GM21717 (cell line): ENCODE measurements at regions not wholly inside any gene's neighbourhood (a gene's known extent, or its start where the extent isn't known, plus 50 kb on each side); places are given as distances from the start of the nearest gene placed in this dataset.

Source experiments
- ATAC-seq: cut with Tn5 transposase; IDR thresholded peaks from one replicate; pipeline ENCODE4 v1.9.1; 2021; ENCODE audit warnings: mild to moderate bottlenecking, moderate library complexity; ENCODE audit not compliant: unreplicated experiment

DNA sequence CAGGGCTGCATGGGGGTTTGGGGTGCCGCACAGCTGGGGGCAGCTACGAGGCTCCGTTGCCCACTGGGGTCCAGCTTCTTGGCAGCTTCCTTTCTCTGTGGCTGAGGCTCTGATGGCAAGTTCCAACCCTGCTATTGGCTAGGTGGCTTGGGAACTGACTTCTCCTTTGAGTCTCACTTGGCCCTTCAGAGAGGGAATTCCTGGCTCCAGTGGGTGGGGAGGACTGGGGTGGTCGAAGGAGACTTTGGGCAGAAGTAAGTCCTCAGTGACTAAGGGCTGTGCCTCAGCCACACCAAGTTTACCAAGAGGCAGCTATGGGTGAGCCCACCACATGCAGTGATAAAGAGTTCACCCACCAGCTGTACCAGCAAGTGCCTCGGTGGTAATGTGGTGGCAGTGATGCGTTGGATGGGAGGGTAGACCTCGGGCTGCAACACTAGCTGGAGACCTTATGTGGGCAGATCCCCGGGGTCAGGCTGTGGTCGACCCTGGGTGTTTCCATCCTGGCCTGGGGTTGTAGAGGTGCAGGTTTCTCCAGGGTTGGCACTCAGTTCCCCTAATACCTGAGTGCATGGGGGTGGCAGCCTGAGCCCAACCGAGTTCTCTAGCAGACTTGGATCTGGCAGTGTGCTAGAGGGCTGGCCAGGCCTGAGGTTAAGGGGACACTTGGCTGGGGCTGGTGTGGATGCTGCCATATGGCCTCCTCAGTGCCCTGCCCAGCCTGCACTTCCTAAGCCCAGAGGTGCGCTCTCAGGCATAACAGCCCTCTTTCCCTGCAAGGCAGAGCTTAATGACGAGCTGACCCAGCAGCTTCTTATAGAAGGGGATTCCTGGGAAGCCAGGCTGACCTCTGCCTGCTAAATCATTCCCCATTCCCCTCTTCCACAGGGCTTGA lies 197.0 kb upstream of the CADM1 start:
- ATAC-seq: no peak

- no peak for ATAC-seq
These were observed 196.3 kb upstream of the CADM1 start for GRCh38 chr11:115700496-115700895.

DNA sequence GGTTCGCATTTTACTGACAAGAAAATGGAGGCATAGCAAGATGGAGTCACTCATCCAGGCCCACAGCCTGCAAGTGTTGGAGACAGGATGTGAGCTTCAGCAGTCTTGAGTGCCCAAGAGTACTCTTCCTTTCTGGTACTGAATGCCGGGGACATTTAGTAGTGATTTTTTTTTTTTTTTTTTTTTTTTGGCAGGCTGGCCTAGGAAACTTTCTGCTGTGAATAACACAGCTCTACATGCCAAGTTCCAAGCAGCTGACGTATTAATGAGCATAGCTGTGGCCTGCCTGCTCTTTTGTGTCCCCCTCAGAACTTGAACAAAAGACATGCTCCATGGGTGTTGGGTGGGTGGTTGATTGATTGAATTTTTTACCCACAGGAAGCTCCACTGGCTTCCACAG lies 195.5 kb upstream of the CADM1 start:
- no peak for ATAC-seq

DNA sequence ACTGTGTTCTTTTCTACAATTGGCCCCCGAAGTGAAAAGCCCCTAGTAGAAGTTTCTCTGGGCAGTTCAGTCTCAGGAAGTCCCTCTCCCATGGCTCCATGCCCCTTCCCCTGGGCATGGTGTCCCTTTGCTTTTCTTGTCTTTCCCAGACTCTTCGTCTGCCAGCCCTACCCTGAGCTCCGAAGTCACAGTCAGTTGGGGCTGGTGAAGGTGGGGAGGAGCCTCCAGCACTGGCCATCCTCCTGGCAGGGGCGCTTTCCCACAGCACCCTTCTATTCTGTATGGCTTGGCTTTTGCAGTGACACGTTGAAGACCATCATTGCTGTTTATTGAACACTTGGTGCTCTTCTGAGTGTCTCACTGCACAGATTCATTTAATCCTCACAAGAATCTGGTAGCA lies 195.1 kb upstream of the CADM1 start:
- no peak for ATAC-seq

DNA sequence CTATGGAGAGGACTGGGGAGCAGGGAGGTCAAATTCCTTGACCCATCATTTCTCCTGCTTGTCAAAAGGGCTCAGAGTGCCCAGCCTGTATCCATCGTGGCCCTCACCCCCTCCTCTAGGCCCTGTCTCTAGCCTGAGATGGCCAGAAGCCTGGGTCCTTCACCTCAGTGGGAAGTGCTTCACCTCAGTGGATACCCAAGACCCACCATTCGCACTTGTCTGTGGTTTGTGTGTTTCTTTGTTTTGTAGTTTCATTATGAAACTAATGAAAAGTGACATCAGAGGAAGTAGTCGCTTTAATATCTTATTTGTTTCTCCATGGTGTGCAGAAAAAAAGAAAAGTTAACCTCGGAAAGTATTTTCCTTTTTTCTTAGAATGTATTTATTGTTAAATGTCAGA lies 194.0 kb upstream of the CADM1 start:
- no peak for ATAC-seq

- ATAC-seq: no peak
These were observed 192.3 kb upstream of the CADM1 start for GRCh38 chr11:115696563-115696962.

DNA sequence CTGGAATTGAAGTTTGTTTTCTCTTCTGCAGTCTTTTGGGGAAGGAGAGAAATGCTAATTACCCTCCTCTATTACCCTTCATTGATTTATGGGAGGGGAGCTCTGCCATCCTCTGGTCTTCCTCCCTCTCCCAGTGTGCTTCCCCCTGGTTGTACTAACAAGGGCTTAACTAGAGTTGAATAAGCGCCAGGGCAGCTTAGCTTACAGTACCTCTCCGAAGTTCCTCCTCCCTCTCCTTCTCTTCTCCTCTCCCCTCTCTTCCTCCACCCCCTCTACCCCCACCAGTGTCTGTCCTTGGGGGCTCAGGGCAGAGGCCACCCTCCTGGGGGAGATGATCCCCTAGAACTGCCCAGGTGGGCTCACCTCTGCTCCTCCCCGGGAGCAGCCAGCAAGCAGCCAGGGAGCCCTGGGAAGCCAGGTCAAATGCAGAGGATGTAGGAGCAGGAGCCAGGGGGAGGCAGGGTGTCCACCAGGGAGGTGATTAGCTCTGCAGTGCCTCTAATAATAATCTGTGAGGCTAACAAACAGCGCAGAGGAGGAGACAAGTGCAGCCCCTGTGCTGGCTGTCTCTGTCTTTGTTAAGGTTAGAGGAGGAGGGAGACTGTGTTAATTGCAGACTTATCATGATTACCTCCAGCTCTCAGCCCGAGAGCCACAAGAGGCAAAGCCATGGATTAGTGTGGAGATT lies 191.6 kb upstream of the CADM1 start:
- no peak for ATAC-seq

DNA sequence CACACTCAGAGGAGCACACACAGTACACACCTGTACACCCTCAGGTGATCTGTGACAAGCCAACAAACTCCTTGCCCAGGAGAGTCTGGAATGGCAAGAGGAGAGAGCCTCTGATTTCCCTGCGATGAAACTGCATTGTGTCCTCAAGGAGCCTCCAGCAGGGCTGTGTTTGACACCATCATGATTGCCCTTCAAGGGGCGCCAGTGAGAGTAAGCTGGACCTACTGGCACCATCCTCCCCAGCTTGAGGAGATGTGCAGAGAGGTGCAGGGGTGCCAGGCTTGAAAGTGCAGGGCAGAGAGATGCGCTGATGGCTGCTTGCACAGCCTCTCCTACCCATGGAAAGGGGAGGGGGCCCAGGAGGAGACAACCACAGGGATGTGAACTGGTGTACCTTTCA lies 188.8 kb upstream of the CADM1 start:
- no peak for ATAC-seq

DNA sequence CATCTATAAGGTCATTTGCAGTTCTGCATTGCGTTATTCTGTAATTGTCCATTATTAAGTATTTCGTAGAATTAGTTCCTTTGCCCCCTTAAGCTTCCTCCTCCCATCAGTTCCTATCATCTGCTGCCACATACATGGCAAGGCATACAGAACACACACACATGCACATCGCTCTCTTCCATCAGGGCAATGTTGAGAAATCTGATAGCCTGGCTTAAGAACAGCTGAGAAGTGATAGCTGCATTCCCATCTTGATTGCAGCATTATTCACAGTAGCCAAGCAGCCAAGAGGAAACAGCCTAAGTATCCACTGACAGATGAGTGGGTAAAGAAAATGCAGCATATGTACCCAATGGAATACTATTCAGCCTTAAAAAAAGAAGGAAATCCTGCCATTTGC lies 186.8 kb upstream of the CADM1 start:
- no peak for ATAC-seq

GRCh38 chr11:115687934-115688333 lies 183.7 kb upstream of the CADM1 start:
- ATAC-seq: no peak

GRCh38 chr11:115684699-115685098 lies 180.5 kb upstream of the CADM1 start:
- ATAC-seq: no peak

- ATAC-seq: no peak
These were observed 179.9 kb upstream of the CADM1 start for GRCh38 chr11:115684135-115684534.

GRCh38 chr11:115682888-115683287 lies 178.7 kb upstream of the CADM1 start:
- no peak for ATAC-seq

- ATAC-seq: no peak
These were observed 177.9 kb upstream of the CADM1 start for GRCh38 chr11:115682101-115682500.

- no peak for ATAC-seq
These were observed 175.7 kb upstream of the CADM1 start for GRCh38 chr11:115679945-115680344.

DNA sequence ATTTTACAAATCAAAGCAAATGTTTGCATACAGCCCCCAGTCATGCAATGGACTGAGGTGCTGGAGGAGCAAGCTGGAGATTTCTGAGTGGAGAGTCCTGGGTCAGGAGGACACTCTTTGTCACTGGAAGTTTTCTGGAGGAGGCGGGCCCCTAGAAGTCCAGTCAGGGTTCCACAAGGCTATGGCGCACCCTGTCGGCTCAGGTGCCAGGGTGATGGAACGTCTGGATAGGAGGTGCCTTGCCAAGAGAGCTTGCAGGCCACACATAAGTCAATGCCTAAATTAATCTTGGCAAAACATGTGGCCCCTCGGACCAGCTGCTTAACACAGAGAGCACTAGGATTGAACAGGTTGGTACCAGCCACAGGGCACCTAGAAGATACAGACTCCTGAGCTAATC lies 174.7 kb upstream of the CADM1 start:
- no peak for ATAC-seq

DNA sequence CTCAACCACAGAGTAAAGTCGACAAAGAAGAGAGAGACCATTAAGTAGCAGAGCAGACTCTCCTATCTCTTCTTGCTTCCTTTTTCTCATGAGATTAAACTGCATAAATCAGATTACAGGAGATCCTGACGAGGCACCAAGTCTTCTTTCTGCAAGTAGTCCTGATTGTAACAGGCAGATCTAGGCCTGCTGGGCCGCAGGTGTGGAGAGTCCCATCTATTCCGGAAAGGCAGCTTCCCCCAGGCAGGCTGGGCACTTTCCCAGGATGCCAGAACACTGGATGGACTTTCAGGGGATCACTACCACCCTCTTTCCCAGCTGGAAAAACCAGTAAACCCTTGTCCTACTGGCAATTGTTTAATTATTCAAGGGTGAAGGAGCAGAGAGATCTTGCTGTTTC lies 173.0 kb upstream of the CADM1 start:
- no peak for ATAC-seq

- ATAC-seq: no peak
These were observed 172.6 kb upstream of the CADM1 start for GRCh38 chr11:115676768-115677167.

- ATAC-seq: no peak
These were observed 172.0 kb upstream of the CADM1 start for GRCh38 chr11:115676206-115676605.

DNA sequence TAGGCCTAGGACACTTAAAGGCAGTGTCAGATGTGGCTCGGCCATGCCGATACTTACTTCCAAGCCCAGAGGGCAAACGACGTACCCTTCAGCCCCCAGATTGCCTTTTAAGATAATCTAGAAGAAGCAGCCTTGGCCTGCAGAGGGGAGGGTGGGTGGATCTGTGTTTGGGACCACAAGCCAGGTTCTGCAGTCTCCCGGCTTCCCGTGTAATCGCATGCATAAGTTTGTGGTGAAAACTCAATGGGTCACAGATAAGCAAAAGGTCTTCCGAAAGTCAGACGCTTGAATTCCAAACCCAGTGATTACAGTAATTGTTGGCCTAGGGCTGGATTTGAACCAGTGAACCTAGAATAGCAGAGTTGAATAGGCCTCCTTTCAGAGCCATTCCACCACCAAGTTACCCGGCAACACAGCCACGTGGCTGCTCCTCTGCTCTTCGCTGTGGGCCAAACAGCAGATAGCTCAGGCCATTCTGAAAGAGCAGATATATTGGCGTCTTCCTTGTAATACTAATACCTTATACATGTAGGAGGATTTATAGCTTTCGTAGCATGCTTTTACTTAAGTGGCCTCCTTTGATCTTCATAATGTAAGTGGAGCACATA lies 170.8 kb upstream of the CADM1 start:
- ATAC-seq: no peak

DNA sequence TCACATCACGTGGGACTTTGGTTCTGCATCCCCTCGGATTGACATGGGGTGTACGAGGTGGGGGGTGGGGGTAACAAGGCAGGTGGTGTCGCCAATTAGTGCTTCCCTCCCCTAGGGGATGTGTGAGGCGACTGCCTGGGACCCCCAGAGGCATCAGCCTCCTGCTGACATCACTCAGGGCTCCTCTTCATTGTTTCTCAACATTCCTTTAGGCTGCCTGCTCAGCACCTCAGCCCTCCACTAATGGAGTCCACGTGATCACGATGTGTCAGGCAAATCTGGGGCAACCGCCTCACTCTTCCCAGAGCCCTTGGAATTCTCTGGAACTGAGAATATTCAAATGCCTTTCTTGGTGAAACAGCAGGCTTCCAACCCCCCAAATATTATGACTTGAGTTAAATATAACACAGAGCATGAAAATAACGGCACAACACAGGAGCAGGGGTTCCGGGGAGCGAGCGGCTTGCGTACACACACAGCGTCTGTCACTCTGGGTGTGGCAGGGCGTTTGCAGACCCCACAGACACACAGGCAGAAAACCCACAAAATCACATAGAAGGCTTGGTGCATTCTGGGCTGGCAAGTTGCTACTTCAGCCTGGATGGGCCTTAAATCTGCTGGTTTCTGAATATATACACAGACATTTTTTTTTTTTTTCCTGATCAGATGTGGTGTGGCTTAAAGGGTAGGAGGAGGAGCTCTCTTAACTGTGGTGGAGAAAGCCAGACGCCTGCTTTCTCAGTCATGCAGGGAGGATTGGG lies 170.1 kb upstream of the CADM1 start:
- no peak for ATAC-seq
